ENCODE measurements at regions not wholly inside any gene's neighbourhood (a gene's known extent, or its start where the extent isn't known, plus 50 kb on each side); places are given as distances from the start of the nearest gene placed in this dataset.

- Histone ChIP-seq H2BK5ac (ENCODE audit: insufficient read length, low read length) (no peak overlapping the region), H2BK12ac (ENCODE audit: insufficient read length, low read depth, low read length) (no peak overlapping the region), H3K79me2 (ENCODE audit: insufficient read depth, low read length) (no peaks in the 10 kb centered on the region), H3K79me1 (ENCODE audit: insufficient read depth, low read depth, low read length, poor library complexity, severe bottlenecking) (no peaks in the 10 kb centered on the region), H2AFZ (ENCODE audit: low read length) (no peak overlapping the region), H3K27me3 (ENCODE audit: insufficient read depth, low read length) (no peaks in the 10 kb centered on the region), H2BK120ac (ENCODE audit: low read depth, low read length, poor library complexity, severe bottlenecking) (no peak overlapping the region), H4K5ac (ENCODE audit: insufficient read length, low read depth, low read length) (no peak overlapping the region), H4K91ac (ENCODE audit: insufficient read length, low read depth, low read length) (no peak overlapping the region), H3K4me1 (ENCODE audit: insufficient read depth, low read length) (no peaks in the 10 kb centered on the region), H3K56ac (ENCODE audit: insufficient read length, low read depth, low read length) (no peak overlapping the region), H3K23ac (ENCODE audit: insufficient read length, low read depth, low read length) (no peak overlapping the region), H3K9me3 (ENCODE audit: control insufficient read depth, low read depth, low read length) (no peaks in the 10 kb centered on the region), H4K8ac (replicated peaks; ENCODE audit: insufficient read length, low read depth, low read length) (no peak overlapping the region), H2AK5ac (ENCODE audit: insufficient read length, low read length) (no peak overlapping the region), H3K4ac (ENCODE audit: low read depth, low read length) (no peak overlapping the region), H4K20me1 (ENCODE audit: control insufficient read depth, insufficient read depth, insufficient read length) (no peaks in the 10 kb centered on the region), H2BK15ac (ENCODE audit: low read depth, low read length) (no peak overlapping the region), H3K14ac (ENCODE audit: insufficient read depth, low read length) (no peak overlapping the region), H3K4me2 (ENCODE audit: insufficient read depth, insufficient read length, low read length) (no peak overlapping the region), H3T11ph (ENCODE audit: low read length) (no peak overlapping the region), H3K27ac (ENCODE audit: insufficient read length, low read depth, low read length) (no peak overlapping the region), H3K18ac (ENCODE audit: insufficient read length, low read depth, low read length) (no peak overlapping the region), H2BK20ac (ENCODE audit: low read depth, low read length, poor library complexity, severe bottlenecking) (no peak overlapping the region), H3K23me2 (ENCODE audit: insufficient read length, low read depth, low read length, poor library complexity, severe bottlenecking) (no peaks in the 10 kb centered on the region), H3K9ac (ENCODE audit: extremely low read depth, insufficient read length, low read length) (no peak overlapping the region)
- Mint-ChIP-seq H3K27me3 (ENCODE audit: low read depth) (no peaks in the 10 kb centered on the region; the same call in none of the 2 replicates), H3K27ac (no peak overlapping the region), H3K36me3 (ENCODE audit: insufficient read depth in 1 of 3, low read depth in 3 of 3) (peaks cover 0 to 5% (median 0%) of the 10 kb centered on the region in 3 experiments; a peak in 2 of 7 replicates), H3K4me1 (peaks cover 4 to 10% of the 10 kb centered on the region in 2 experiments; a peak in 3 of 4 replicates), H3K4me3 (no peak overlapping the region), H3K9me3 (peaks cover 7 to 11% of the 10 kb centered on the region in 2 experiments; a peak in 4 of 5 replicates)
- DNase-seq, result no peak
- TF ChIP-seq, protein P1, sequence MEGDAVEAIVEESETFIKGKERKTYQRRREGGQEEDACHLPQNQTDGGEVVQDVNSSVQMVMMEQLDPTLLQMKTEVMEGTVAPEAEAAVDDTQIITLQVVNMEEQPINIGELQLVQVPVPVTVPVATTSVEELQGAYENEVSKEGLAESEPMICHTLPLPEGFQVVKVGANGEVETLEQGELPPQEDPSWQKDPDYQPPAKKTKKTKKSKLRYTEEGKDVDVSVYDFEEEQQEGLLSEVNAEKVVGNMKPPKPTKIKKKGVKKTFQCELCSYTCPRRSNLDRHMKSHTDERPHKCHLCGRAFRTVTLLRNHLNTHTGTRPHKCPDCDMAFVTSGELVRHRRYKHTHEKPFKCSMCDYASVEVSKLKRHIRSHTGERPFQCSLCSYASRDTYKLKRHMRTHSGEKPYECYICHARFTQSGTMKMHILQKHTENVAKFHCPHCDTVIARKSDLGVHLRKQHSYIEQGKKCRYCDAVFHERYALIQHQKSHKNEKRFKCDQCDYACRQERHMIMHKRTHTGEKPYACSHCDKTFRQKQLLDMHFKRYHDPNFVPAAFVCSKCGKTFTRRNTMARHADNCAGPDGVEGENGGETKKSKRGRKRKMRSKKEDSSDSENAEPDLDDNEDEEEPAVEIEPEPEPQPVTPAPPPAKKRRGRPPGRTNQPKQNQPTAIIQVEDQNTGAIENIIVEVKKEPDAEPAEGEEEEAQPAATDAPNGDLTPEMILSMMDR (conservative IDR thresholded peaks at IDR 0.05), result no peak
- no CpG with 5 or more reads among the region's 8 CpGs for WGBS (ENCODE audit: extremely low coverage, insufficient read length, low lambda C conversion rate)
These were observed 117.2 kb upstream of the KLF6 start for GRCh38 chr10:3902054-3902808.
